ENCODE measurements at regions not wholly inside any gene's neighbourhood (a gene's known extent, or its start where the extent isn't known, plus 50 kb on each side); places are given as distances from the start of the nearest gene placed in this dataset.
"Not testable (repeated sequence)": the region's sequence is repeated elsewhere in the genome, so short reads cannot be mapped to it uniquely, and the experiment has no call there.

- not testable (repeated sequence) for H3K36me3 ChIP-seq (ENCODE audit: insufficient read depth, low read length); H3K4me3 ChIP-seq (ENCODE audit: low read length); H3K27ac ChIP-seq (ENCODE audit: low read depth, low read length); H3K4me1 ChIP-seq (ENCODE audit: insufficient read depth, low read length); H3K9me3 ChIP-seq (ENCODE audit: insufficient read depth, low read depth, low read length); H3K27me3 ChIP-seq (ENCODE audit: insufficient read depth, low read length); H3K9ac ChIP-seq (ENCODE audit: low read depth, low read length)
- WGBS: over 99% methylated on average over 6 of the region's 18 CpGs
Observed at GRCh38 chr12:9421520-9422086, 186.1 kb downstream of the KLRB1 start.

- H3K9me3 ChIP-seq (ENCODE audit: insufficient read depth, low read depth, low read length); H3K36me3 ChIP-seq (ENCODE audit: insufficient read depth, low read length); H3K27me3 ChIP-seq (ENCODE audit: insufficient read depth, low read length); H3K27ac ChIP-seq (ENCODE audit: low read depth, low read length); H3K4me1 ChIP-seq (ENCODE audit: insufficient read depth, low read length); H3K4me3 ChIP-seq (ENCODE audit: low read length); H3K9ac ChIP-seq (ENCODE audit: low read depth, low read length): not testable (repeated sequence)
- 93% methylated on average over 19 of the region's 21 CpGs for WGBS
Observed at GRCh38 chr12:9420817-9421519, 186.7 kb downstream of the KLRB1 start.

- not testable (repeated sequence) for H3K27ac ChIP-seq (ENCODE audit: low read depth, low read length); H3K4me1 ChIP-seq (ENCODE audit: insufficient read depth, low read length); H3K9me3 ChIP-seq (ENCODE audit: insufficient read depth, low read depth, low read length); H3K27me3 ChIP-seq (ENCODE audit: insufficient read depth, low read length); H3K9ac ChIP-seq (ENCODE audit: low read depth, low read length); H3K36me3 ChIP-seq (ENCODE audit: insufficient read depth, low read length); H3K4me3 ChIP-seq (ENCODE audit: low read length)
- WGBS: 88% methylated on average over 11 of the region's 14 CpGs
Observed at GRCh38 chr12:9418669-9419041, 189.1 kb downstream of the KLRB1 start.

- not testable (repeated sequence) for H3K4me1 ChIP-seq (ENCODE audit: insufficient read depth, low read length); H3K9me3 ChIP-seq (ENCODE audit: insufficient read depth, low read depth, low read length); H3K36me3 ChIP-seq (ENCODE audit: insufficient read depth, low read length); H3K27me3 ChIP-seq (ENCODE audit: insufficient read depth, low read length); H3K9ac ChIP-seq (ENCODE audit: low read depth, low read length); H3K4me3 ChIP-seq (ENCODE audit: low read length); H3K27ac ChIP-seq (ENCODE audit: low read depth, low read length)
- 81% methylated on average over 7 of the region's 16 CpGs for WGBS
Observed at GRCh38 chr12:9417947-9418668, 189.6 kb downstream of the KLRB1 start.

- not testable (repeated sequence) for H3K27ac ChIP-seq (ENCODE audit: low read depth, low read length); H3K27me3 ChIP-seq (ENCODE audit: insufficient read depth, low read length); H3K9ac ChIP-seq (ENCODE audit: low read depth, low read length); H3K9me3 ChIP-seq (ENCODE audit: insufficient read depth, low read depth, low read length); H3K4me1 ChIP-seq (ENCODE audit: insufficient read depth, low read length); H3K36me3 ChIP-seq (ENCODE audit: insufficient read depth, low read length); H3K4me3 ChIP-seq (ENCODE audit: low read length)
- 92% methylated on average over 3 of the region's 13 CpGs for WGBS
Observed at GRCh38 chr12:9417341-9417740, 190.4 kb downstream of the KLRB1 start.

- H3K4me3 ChIP-seq (ENCODE audit: low read length); H3K36me3 ChIP-seq (ENCODE audit: insufficient read depth, low read length): not testable (repeated sequence)
- 93% methylated on average over 5 of the region's 8 CpGs for WGBS
Observed at GRCh38 chr12:9416346-9416745, 191.4 kb downstream of the KLRB1 start.

GRCh38 chr12:9415898-9416297 lies 191.8 kb downstream of the KLRB1 start:
- H3K4me3 ChIP-seq (ENCODE audit: low read length); H3K9ac ChIP-seq (ENCODE audit: low read depth, low read length); H3K36me3 ChIP-seq (ENCODE audit: insufficient read depth, low read length); H3K9me3 ChIP-seq (ENCODE audit: insufficient read depth, low read depth, low read length); H3K4me1 ChIP-seq (ENCODE audit: insufficient read depth, low read length); H3K27ac ChIP-seq (ENCODE audit: low read depth, low read length); H3K27me3 ChIP-seq (ENCODE audit: insufficient read depth, low read length): not testable (repeated sequence)
- WGBS: no CpG with 5 or more reads among the region's 3 CpGs

More at GRCh38 chr12:9416346-9416745, 191.4 kb downstream of the KLRB1 start:
- H3K9ac ChIP-seq (ENCODE audit: low read depth, low read length); H3K27me3 ChIP-seq (ENCODE audit: insufficient read depth, low read length); H3K9me3 ChIP-seq (ENCODE audit: insufficient read depth, low read depth, low read length); H3K27ac ChIP-seq (ENCODE audit: low read depth, low read length); H3K4me1 ChIP-seq (ENCODE audit: insufficient read depth, low read length): not testable (repeated sequence)

GRCh38 chr12:9413862-9414261 lies 193.9 kb downstream of the KLRB1 start:
- H3K36me3 ChIP-seq (ENCODE audit: insufficient read depth, low read length); H3K4me1 ChIP-seq (ENCODE audit: insufficient read depth, low read length); H3K27ac ChIP-seq (ENCODE audit: low read depth, low read length); H3K9ac ChIP-seq (ENCODE audit: low read depth, low read length); H3K27me3 ChIP-seq (ENCODE audit: insufficient read depth, low read length); H3K9me3 ChIP-seq (ENCODE audit: insufficient read depth, low read depth, low read length); H3K4me3 ChIP-seq (ENCODE audit: low read length): not testable (repeated sequence)
- 93% methylated on average over 7 of the region's 7 CpGs for WGBS

- H3K9ac ChIP-seq (ENCODE audit: low read depth, low read length); H3K36me3 ChIP-seq (ENCODE audit: insufficient read depth, low read length); H3K4me3 ChIP-seq (ENCODE audit: low read length); H3K4me1 ChIP-seq (ENCODE audit: insufficient read depth, low read length); H3K27me3 ChIP-seq (ENCODE audit: insufficient read depth, low read length); H3K27ac ChIP-seq (ENCODE audit: low read depth, low read length); H3K9me3 ChIP-seq (ENCODE audit: insufficient read depth, low read depth, low read length): not testable (repeated sequence)
- WGBS: 99% methylated on average over 3 of the region's 3 CpGs
Observed at GRCh38 chr12:9412459-9412858, 195.3 kb downstream of the KLRB1 start.

GRCh38 chr12:9411616-9412268 lies 196.0 kb downstream of the KLRB1 start:
- not testable (repeated sequence) for H3K36me3 ChIP-seq (ENCODE audit: insufficient read depth, low read length); H3K9me3 ChIP-seq (ENCODE audit: insufficient read depth, low read depth, low read length); H3K27ac ChIP-seq (ENCODE audit: low read depth, low read length); H3K4me3 ChIP-seq (ENCODE audit: low read length); H3K27me3 ChIP-seq (ENCODE audit: insufficient read depth, low read length); H3K9ac ChIP-seq (ENCODE audit: low read depth, low read length); H3K4me1 ChIP-seq (ENCODE audit: insufficient read depth, low read length)
- WGBS: 90% methylated on average over 7 of the region's 7 CpGs

GRCh38 chr12:9407425-9407748 lies 199.2 kb upstream of the PZP start:
- peak overlapping the region; percentile 37 for H3K4me3 ChIP-seq (ENCODE audit: low read length)
- H3K9me3 ChIP-seq (ENCODE audit: insufficient read depth, low read depth, low read length); H3K27me3 ChIP-seq (ENCODE audit: insufficient read depth, low read length); H3K4me1 ChIP-seq (ENCODE audit: insufficient read depth, low read length); H3K36me3 ChIP-seq (ENCODE audit: insufficient read depth, low read length): not testable (repeated sequence)
- 15% methylated on average over 4 of the region's 4 CpGs for WGBS
- H3K27ac ChIP-seq (ENCODE audit: low read depth, low read length): peak overlapping the region; percentile 82
- peak overlapping the region; percentile 57; the same call in 1 of the 2 replicates for H3K9ac ChIP-seq (ENCODE audit: low read depth, low read length)
